Dermis blood vessel endothelial cell (primary cell): ENCODE measurements at regions not wholly inside any gene's neighbourhood (a gene's known extent, or its start where the extent isn't known, plus 50 kb on each side); places are given as distances from the start of the nearest gene placed in this dataset.

ENCODE experiments used
- DNase-seq: peaks from one replicate; pipeline ENCODE4 v3.0.0; 2010

DNA sequence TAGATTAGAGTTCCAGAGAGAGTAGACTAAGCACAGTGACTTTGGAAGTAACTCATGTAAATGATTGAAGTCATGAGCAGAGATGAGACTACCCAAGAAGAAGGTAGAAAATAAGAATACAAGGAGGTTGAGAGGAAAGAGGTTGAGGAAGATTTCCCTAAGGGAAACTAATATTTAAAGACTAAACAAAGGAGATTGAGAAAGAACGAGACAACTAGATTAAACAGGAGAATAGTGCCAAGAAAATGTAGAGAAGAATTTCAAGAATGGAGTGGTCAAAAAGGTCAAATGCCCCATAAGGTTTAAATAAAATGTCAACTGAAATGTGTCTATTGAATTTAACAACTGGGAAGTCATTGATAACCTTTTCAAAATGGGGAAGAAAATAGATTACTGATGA lies 59.0 kb downstream of the RPS29 start:
- DNase-seq, result no peak

DNA sequence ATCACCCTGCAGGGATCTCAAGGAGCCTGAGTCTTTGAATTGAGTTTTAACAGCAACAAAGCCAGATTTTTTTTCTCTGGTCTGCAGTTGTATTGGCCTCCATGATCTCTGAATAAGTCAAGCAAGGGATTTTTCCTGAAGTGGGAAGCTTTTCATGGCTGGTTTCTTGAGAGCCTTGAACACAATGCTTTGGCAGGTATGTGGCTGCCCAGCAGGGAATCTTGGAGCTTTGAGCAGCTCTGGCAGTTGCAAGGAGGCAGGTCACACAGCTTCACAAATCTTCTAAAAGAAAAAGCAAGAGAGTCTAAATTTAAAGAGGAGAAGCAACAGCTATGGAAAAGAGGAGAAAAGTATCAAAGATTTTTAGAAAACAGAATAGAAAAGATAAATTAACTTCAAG lies 60.1 kb downstream of the RPS29 start:
- DNase-seq, result no peak

DNA sequence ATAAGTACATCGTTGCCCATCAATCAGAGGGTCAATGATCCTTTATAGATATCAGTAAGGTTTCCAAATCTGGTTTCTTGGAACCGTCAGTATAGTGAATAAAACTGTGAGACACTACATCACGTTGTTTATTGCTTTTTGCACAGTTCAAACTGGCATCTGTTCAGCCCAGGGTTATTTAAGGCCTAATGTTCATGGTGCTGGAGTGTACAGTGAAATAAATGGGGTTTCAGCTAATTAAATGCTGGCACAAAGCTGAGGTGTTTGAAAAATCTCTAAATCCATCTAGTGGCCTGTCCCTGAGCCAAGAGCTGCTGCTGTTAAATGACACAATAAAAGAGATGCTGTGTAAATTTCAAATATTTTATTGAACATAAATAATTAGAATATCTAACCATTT lies 69.9 kb downstream of the RPS29 start:
- DNase-seq, result no peak

DNA sequence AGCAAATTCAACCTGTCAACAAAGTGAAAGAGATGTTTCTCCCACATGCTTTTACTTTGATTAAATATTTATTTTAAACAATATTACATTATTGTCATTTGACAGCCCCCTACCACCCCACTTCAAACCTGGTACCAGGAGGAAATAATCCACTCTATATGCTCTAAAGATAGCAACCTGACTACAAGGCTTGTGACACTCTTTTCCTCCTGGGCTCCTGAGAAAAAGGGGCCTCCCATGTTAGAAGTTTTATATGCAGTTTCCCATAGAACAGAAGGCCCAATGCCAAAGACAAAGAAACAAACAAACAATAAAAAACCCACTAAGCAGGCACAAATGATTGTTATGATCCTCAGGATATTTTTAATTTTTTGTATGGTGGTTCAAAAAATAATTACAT lies 73.6 kb downstream of the RPS29 start:
- peak; percentile 2 for DNase-seq

DNA sequence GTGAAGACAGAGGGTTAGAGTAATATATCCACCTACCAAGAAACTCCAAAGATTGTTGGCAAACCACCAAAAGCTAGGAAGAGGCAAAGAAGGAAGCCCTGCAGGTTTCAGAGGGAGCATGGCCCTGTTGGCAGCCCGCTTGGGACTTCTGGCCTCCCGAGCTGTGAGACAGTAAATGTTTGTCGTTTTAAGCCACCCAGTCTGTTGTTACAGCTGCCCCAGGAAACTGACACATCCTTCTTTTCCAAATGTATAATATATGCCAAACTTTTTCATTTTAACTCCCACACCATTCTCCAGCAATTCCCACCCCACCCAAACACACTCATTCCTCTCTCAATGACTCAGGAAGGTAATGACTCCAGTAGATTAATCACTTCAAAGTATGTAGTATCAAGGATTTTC lies 74.0 kb downstream of the RPS29 start:
- DNase-seq, result peak; percentile 46

DNA sequence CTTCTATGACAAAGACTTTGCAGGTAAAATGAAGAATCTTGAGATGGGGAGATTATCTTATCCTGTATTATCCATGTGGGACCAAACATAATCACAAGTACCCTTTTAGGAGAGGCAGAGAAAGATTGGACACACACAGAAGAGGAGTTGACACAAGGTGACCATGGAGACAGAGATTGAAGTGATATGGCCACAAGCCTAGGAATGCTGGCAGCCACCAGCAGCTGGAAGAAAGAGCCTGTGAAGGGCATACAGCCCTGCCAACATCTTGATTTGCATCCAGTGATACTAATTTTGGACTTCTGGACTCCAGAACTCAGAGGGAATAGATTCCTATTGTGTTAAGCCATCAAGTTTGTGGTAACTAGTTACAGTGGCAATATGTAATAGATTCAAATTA lies 78.1 kb downstream of the RPS29 start:
- DNase-seq, result no peak

DNA sequence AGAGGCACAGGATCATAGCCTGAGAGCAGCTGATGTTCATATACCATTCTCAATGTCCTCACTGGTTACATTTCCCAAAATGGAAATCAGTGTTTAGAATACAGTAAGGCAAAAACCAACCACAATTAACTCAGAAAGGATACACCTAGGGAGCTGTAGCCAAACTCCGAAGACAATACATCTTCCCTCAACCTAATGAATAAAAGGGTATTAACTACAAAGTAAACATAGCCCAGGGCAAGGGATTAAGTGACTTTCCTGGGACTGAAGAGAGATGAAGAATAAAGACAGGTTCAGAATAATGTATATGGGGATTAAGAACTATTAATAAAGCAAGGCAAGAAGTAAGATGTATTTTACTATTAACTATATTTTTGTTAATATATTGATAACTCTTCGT lies 79.5 kb downstream of the RPS29 start:
- no peak for DNase-seq

DNA sequence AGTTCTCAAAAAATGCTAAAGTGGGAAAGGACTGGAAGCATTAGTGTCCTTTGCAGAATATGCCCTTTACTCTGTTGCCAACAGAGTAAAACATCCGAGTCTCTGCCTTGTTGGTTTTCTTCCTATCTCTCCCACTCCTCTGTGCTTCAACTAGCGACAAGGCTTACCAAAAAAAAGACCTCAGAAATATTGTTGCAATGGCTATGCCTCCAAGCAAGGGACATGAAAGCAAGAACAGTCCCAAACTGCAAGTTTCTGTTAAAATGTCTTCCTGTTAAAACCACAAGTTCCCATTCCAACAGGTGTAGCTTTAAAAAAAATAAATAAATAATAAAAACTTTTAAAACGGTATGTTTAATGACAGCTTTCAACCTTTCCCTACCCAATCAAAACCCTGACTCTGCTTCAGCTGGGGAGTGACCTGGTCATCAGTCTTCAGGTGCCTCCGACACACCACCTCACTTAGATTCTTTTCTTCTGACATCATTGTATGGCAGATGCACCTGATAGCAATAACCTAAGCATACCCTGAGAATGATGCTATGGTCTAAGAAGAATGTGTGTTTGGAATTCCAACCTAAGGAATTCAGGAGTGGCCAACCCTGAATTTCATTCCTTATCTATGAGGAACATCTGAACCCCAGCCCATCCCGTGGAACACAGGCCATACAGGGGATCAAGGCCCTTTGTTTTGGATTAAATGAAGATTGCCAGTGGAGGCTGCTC lies 81.0 kb downstream of the RPS29 start:
- DNase-seq, result no peak

DNA sequence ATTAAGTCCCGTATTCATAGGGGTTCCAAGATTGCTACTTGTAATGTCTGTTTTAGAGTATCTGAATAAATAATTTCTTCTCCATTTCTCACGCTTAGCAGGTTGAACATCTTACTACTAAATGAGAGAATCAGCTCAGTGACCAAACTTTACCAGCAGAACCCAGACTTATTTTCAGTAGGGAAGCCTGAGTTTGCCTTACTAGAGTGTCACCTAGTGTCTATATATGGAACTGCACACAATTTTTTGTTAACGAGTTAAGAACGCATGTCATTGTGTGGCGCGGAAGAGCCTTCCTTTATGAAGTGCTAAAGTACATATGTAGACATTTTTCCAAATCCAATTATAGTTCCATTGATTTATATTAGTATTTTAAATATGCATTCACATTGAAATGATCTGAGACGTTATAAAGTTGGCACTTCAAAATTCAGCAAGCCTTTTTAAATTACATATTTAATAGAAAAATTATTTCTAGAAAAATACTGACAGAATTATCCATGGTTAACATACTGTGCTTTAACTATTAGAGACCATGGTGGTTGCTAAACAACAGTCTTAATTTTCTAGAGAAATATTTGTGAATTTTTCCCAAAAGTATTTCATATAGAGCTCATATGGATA lies 88.3 kb downstream of the RPS29 start:
- peak; percentile 82 for DNase-seq

DNA sequence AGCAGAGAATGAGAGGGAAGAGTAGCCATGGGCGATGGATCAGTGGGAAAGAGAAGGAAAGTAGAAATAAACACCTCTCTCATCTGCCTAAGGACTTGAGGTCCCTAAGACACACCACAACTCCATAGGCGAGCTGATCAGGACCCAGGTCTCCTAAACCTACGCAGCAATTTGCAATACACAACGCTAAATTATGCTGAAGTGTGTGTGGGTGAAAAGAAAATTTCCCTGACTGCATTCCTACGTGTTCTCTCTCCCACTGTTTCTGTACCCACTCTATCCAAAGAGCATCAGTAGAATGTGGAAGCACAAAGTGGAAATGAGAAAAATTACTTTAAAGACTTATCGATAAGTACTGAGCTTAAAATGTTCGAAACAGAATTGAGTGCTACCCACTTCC lies 88.9 kb downstream of the RPS29 start:
- DNase-seq, result peak; percentile 1

DNA sequence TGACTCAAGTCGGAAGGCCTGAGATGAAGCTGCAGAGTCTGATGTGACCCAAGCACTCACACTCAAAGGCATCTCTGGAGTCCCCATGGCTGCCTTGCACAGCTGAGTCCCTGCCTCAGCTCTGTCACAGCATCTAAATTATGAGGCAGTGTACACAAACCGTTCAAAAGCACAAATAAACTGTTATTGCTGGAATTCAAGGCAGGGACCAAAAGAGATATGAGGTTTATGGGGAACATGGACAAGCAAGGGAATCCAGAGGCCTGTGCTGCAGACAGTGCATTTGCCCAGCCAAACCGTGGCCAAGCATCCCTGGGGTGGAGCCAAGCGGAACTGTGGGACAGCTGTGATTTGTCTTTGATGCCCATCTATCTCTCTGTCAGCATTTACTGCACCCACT lies 91.3 kb downstream of the RPS29 start:
- DNase-seq, result no peak

DNA sequence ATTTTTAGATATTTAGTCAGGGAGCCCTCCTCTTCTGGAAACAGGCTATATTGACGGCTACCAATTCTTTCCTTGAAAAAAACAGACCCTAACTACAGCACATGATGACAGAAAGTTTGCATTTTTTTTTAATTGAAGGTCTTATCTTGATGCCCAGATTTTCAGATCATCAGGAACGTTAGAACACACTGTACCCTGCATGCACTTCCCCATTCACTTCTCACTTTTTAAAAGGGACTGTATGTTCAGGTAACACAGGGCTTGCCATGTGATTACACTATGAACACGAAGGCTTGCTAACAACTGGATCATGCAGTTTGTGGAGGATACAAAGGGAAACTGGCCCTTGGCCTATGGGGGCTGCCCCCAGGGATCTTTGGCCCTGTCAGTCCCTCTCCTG lies 92.6 kb downstream of the RPS29 start:
- DNase-seq, result no peak

DNA sequence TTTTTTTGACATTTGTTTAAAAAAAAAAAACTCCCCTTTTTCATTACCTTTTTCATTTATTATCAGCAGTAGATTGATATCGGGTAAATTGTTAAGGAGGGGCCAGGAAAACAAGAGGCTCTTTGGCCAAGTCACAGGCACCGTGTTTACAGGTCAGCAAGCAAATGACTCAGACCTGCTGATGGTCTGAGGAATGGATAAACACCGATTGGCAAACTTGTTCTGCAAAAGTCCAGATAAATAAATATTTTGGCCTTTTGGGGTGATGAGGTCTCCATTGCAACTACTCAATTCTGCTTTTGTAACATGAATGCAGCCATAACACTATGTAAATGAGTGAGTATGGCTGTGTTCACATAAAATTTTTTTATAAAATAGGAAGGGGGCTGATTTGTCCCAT lies 94.0 kb downstream of the RPS29 start:
- DNase-seq, result no peak

DNA sequence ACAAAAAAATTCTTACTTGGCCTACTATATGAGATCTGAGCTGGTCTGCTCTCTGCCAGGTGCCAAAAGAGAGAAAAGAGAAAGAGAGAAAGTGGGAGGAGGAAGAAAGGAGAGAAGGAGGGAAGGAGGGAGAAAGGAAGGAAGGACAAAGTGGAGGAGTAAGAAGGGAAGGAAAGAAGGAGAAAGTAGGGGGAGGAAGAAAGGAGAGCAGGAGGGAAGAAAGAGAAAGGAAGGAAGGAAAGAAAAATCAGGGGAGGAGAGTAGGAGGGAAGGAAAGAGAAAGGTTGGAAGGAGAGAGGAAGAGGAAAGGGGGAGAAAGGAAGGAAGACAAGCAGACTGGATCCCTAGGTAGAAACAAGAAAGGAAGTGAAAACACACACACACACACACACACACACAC lies 96.8 kb downstream of the RPS29 start:
- no peak for DNase-seq

DNA sequence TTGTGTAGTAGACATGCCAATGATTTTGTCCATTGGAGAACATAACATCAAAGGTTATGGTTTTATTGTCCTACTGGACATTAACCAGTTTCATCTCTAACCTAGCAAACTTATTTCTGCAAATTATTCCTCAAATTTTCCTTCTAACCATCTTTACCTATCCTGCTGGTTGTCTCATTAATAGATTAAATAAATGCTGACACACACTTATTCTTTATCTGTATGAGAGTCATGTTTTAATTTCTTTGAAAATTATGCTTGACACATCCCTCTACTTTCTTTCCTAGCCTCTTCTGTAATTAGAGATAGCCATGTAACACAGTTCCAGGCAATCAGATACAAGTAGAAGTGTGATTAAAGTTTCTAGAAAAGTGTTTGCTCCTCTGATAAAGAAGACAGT lies 98.9 kb downstream of the RPS29 start:
- DNase-seq, result no peak

DNA sequence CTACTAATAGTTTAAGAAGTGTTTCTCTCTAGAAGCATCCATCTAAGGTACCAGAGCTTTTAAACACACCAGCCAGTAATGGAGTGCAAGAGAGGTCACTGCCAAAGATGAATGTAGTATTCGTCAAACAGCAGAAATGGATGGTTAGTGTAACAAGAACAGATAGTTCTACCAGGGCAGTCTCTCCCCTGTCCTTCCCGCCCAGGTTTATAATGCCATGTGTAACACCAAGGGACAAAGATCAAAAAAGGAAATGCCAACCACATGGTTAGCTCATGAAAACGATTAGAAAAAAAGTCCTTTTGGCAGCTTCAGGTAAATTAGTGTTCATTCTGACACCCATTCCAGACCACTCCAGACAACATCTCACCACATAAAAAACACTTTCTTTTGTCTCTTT lies 100.9 kb downstream of the RPS29 start:
- no peak for DNase-seq

DNA sequence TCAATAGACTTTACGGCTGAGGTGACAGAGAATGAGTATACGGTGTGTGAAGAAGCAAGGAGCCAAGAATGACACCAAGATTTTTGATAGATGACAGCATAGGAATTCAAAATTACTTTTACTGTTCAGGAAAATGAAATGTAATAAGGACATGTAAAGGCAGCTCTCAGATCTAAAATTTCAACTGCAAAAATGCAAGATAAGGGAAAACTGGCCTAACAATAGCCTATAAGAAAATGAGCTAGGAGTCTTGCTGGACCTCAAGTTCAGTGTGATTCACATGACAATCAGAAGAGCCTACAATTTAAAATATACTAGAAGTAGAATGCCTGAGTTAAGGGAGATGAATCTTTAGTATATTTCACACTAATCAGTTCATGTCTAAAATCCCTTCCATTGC lies 102.0 kb downstream of the RPS29 start:
- DNase-seq, result no peak

DNA sequence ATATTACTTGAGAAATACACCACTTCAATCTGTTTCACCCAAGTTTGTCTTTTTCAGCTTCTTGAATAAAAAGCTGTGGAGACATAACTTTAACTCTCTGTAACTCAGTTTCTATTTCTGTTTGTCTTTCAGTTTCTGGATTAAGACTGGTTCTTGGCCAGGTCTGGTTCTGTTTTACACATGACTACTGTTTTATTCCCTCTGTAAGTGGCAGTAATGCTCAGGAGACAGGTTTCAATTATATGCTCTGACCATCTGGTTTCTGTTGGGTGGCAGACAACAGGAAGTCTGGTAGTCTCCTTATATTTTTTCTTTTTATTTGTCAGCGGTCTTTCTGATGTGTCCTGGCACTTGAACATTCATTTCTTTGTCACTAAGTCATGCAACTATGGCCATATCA lies 102.9 kb downstream of the RPS29 start:
- no peak for DNase-seq

DNA sequence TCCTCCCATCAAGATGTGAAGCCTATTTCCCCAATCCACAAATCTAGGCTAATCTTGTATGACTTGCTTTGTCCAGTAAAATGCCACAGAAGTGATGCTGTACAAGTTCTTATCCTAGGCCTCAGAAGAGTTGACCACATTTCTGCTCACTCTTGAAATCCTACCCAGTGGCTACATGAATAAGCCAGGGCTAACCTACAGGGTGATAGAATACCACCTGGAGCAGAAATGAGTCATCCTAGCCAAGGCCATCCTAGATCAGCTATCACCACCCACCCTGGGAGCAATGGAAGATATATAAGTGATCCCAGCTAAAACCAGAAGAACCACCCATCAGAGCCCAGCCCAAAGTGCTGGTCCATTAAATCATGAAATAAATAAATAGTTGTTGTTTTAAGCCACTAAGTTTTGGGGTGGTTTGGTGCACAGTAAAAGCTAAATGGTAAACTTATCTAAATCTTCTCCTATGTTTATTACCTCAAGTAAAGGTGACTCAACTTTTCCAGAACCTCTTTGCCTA lies 105.1 kb downstream of the RPS29 start:
- no peak for DNase-seq

DNA sequence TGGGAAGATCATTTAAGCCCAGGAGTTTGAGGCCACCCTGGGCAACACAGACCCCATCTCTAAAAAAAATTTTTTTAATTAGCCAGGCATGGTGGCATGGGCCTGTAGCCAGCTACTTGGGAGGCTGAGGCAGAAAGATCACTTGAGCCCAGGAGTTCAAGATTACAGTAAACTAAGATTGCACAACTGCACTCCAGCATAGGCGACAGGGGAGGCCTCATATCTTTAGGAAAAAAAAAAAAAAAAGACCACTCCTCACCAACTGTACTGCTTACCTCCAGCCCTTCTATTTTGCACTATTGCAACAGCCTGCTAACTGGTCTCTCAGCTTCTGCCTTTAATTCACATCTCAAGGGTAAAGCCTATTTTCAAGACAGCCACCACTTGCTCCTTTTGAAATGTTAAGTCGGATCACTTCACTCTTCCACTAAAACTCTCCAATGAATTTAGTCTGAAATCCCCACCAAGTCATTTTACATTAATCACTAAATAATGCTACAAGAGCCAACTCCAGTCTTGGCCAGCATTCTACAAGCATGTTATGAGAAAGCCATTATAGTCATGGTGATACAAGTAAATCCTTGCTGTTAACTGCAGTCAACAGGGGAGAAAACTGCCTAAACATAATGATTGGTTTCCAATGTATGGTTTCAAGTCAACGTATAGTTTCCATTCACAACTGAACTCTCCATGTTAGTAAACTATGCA lies 106.0 kb downstream of the RPS29 start:
- DNase-seq, result no peak

DNA sequence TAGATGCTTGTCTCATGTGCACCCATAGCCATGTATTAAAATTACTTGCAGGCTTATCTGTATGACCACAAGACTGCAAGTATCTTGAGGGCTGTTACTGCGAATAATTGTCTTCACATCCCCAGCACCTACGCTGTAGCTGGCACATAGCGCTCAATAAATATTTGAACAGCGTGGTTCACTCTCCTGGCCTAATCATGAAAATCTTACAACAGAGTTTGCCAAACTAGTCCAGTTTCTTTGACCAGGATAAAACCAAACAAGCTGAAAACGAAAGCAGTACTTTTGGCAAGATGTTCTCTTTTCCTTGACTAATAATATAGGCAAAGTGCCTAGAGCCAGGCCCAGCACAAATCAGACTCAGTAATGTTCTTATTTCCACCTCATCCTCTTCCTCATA lies 106.7 kb downstream of the RPS29 start:
- DNase-seq, result no peak

DNA sequence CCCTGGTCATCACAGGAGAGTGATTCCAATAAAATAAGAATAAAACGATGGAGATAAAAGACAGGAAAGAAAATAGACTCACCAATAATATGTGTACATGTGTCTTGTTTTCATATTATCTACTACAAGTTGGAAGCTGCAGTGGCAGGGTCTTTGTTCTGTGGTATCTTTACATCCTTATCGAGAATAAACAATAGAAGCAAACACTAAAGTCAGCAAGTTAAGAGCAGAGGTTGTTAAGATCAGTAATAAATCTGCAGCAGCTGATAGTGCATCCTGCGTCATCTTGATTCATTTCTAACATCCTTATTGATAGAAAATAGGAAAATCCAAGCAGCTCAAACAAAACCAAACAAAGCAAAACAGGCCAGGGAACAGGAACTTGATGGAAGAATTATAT lies 107.4 kb downstream of the RPS29 start:
- no peak for DNase-seq

DNA sequence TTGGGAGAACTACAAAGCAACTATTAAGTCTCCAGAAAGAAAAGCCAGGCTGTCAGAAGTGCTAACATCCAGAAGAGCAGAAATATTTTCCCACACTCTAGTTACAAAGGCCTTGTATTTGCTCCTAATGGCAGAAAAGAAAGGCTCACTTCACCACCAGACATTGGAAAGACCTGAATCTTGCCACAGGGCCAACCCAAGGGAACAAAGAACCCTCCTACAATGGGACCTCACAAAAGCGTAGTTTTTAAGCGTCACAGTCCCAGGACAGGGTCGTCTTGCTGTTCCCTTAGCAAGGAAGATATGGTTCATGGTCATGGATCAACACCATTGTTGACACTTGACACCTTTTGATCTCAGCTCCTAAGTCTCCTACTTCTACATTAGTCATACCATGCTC lies 119.1 kb downstream of the RPS29 start:
- DNase-seq, result no peak

DNA sequence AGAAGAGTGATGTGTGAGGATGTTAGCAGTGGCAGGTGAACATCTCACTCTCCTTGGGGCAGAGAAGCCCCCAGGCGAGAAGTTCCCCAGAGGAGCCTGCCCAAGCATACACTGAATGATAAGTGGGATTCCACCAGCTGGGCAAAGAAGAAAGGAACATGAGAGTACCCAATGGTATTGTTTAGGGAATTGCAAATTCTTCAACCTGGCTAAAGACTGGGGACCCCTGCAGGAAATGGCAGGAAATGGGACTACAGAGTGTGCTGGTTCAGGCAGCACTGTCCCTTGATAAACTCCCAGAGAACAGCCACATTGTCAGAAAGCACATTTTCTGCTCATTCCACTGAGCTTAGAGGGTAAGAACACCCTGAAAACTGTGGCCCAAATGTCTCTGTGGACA lies 121.3 kb downstream of the RPS29 start:
- DNase-seq, result no peak
